H9 (cell line): ENCODE measurements at regions not wholly inside any gene's neighbourhood (a gene's known extent, or its start where the extent isn't known, plus 50 kb on each side); places are given as distances from the start of the nearest gene placed in this dataset.

ENCODE experiments used
- DNase-seq: peaks from one replicate; pipeline ENCODE4 v3.0.0-alpha.2; 2017
- H2AFZ ChIP-seq: one replicate; pipeline ENCODE4 v1.6.1; 2013; ENCODE audit warnings: mild to moderate bottlenecking, low read length, control low read depth, moderate library complexity
- H2AK5ac ChIP-seq: 2 replicates; pipeline ENCODE4 v1.6.1; 2013; ENCODE audit warnings: low read length, control low read depth, mixed read lengths; ENCODE audit not compliant: insufficient read length
- H2BK120ac ChIP-seq: one replicate; pipeline ENCODE4 v1.6.1; 2013; ENCODE audit warnings: low read depth, mild to moderate bottlenecking, low read length, control low read depth, inconsistent platforms; ENCODE audit not compliant: poor library complexity, severe bottlenecking
- H2BK12ac ChIP-seq: 2 replicates; pipeline ENCODE4 v1.6.1; 2013; ENCODE audit warnings: low read length, control low read depth, mixed read lengths, low read depth; ENCODE audit not compliant: insufficient read length
- H2BK15ac ChIP-seq: 2 replicates; pipeline ENCODE4 v1.6.1; 2013; ENCODE audit warnings: low read depth, low read length, control low read depth
- H2BK20ac ChIP-seq: one replicate; pipeline ENCODE4 v1.6.1; 2013; ENCODE audit warnings: low read depth, mild to moderate bottlenecking, low read length, control low read depth, inconsistent platforms; ENCODE audit not compliant: poor library complexity, severe bottlenecking
- H2BK5ac ChIP-seq: 2 replicates; pipeline ENCODE4 v1.6.1; 2013; ENCODE audit warnings: low read length, control low read depth, mixed read lengths; ENCODE audit not compliant: insufficient read length
- H3K14ac ChIP-seq: 2 replicates; pipeline ENCODE4 v1.6.1; 2013; ENCODE audit warnings: low read length, control low read depth; ENCODE audit not compliant: insufficient read depth
- H3K18ac ChIP-seq: 2 replicates; pipeline ENCODE4 v1.6.1; 2013; ENCODE audit warnings: low read depth, mild to moderate bottlenecking, mixed read lengths, low read length, control low read depth; ENCODE audit not compliant: insufficient read length
- H3K23ac ChIP-seq: 2 replicates; pipeline ENCODE4 v1.6.1; 2013; ENCODE audit warnings: low read length, control low read depth, mixed read lengths, low read depth; ENCODE audit not compliant: insufficient read length
- H3K23me2 ChIP-seq: 2 replicates; pipeline ENCODE4 v1.6.1; 2013; ENCODE audit warnings: low read depth, mild to moderate bottlenecking, mixed read lengths, low read length, control low read depth; ENCODE audit not compliant: insufficient read length, poor library complexity, severe bottlenecking
- H3K27ac ChIP-seq: 2 replicates; pipeline ENCODE4 v1.5.1; 2013; ENCODE audit warnings: low read length, control low read depth, mixed read lengths, low read depth; ENCODE audit not compliant: insufficient read length
- H3K27me3 ChIP-seq: 2 replicates; pipeline ENCODE4 v1.6.1; 2013; ENCODE audit warnings: low read length, control low read depth, inconsistent platforms; ENCODE audit not compliant: insufficient read depth
- H3K4ac ChIP-seq: 2 replicates; pipeline ENCODE4 v1.6.1; 2013; ENCODE audit warnings: low read depth, mild to moderate bottlenecking, control low read depth, inconsistent platforms, low read length, moderate library complexity
- H3K4me1 ChIP-seq: 2 replicates; pipeline ENCODE4 v1.6.1; 2013; ENCODE audit warnings: low read length, control low read depth, inconsistent platforms; ENCODE audit not compliant: insufficient read depth
- H3K4me2 ChIP-seq: 2 replicates; pipeline ENCODE4 v1.6.1; 2013; ENCODE audit warnings: low read length, control low read depth, mixed read lengths; ENCODE audit not compliant: insufficient read length, insufficient read depth
- H3K56ac ChIP-seq: 2 replicates; pipeline ENCODE4 v1.6.1; 2013; ENCODE audit warnings: low read depth, mild to moderate bottlenecking, mixed read lengths, low read length, control low read depth; ENCODE audit not compliant: insufficient read length
- H3K79me1 ChIP-seq: 2 replicates; pipeline ENCODE4 v1.6.1; 2013; ENCODE audit warnings: low read depth, mild to moderate bottlenecking, moderate library complexity, low read length, control low read depth, inconsistent platforms; ENCODE audit not compliant: insufficient read depth, poor library complexity, severe bottlenecking
- H3K79me2 ChIP-seq: 2 replicates; pipeline ENCODE4 v1.6.1; 2013; ENCODE audit warnings: low read length, control low read depth, inconsistent platforms; ENCODE audit not compliant: insufficient read depth
- H3K9ac ChIP-seq: 2 replicates; pipeline ENCODE4 v1.6.1; 2013; ENCODE audit warnings: low read length, control low read depth, mixed read lengths; ENCODE audit not compliant: insufficient read length; ENCODE audit errors: extremely low read depth
- H3K9me3 ChIP-seq: one replicate; pipeline ENCODE4 v1.6.1; 2013; ENCODE audit warnings: low read depth, low read length, inconsistent platforms; ENCODE audit not compliant: control insufficient read depth
- H3T11ph ChIP-seq: one replicate; pipeline ENCODE4 v1.6.1; 2013; ENCODE audit warnings: mild to moderate bottlenecking, low read length, control low read depth, inconsistent platforms
- H4K20me1 ChIP-seq: one replicate; pipeline ENCODE4 v1.6.1; 2013; ENCODE audit not compliant: control insufficient read depth, insufficient read length, insufficient read depth
- H4K5ac ChIP-seq: 2 replicates; pipeline ENCODE4 v1.6.1; 2013; ENCODE audit warnings: low read depth, mild to moderate bottlenecking, mixed read lengths, low read length, control low read depth; ENCODE audit not compliant: insufficient read length
- H4K8ac ChIP-seq: replicated peaks from 2 replicates; pipeline ENCODE4 v1.6.1; 2013; ENCODE audit warnings: low read length, control low read depth, mixed read lengths, low read depth; ENCODE audit not compliant: insufficient read length
- H4K91ac ChIP-seq: 2 replicates; pipeline ENCODE4 v1.6.1; 2013; ENCODE audit warnings: low read depth, mild to moderate bottlenecking, moderate library complexity, mixed read lengths, low read length, control low read depth; ENCODE audit not compliant: insufficient read length
- H3K27ac Mint-ChIP-seq, 3 experiments: 2 replicates in 2 of 3; 3 replicates in 1 of 3; pipeline ENCODE4 v1.8.0; 2020 to 2021; ENCODE audit warnings: mixed read lengths in 3 of 3, mild to moderate bottlenecking in 1 of 3, moderate library complexity in 1 of 3
- H3K27me3 Mint-ChIP-seq: 2 replicates; pipeline ENCODE4 v1.8.0; 2021; ENCODE audit warnings: low read depth, mild to moderate bottlenecking, moderate library complexity, mixed read lengths
- H3K36me3 Mint-ChIP-seq, 3 experiments: 2 replicates in 2 of 3; 3 replicates in 1 of 3; pipeline ENCODE4 v1.8.0; 2020 to 2021; ENCODE audit warnings: low read depth in 3 of 3, mixed read lengths in 3 of 3; ENCODE audit not compliant: insufficient read depth in 1 of 3
- H3K4me1 Mint-ChIP-seq, 2 experiments: 2 replicates each; pipeline ENCODE4 v1.8.0; 2020; ENCODE audit warnings: mixed read lengths in 2 of 2
- H3K4me3 Mint-ChIP-seq, 2 experiments: 2 replicates in 1 of 2; 3 replicates in 1 of 2; pipeline ENCODE4 v1.8.0; 2020 to 2021; ENCODE audit warnings: mild to moderate bottlenecking in 2 of 2, mixed read lengths in 2 of 2, moderate library complexity in 1 of 2
- H3K9me3 Mint-ChIP-seq, 2 experiments: 2 replicates in 1 of 2; 3 replicates in 1 of 2; pipeline ENCODE4 v1.8.0; 2020; ENCODE audit warnings: mild to moderate bottlenecking in 2 of 2, mixed read lengths in 2 of 2, moderate library complexity in 1 of 2
- CTCF ChIP-seq: fragments of 200-600 bp; sonication (generic); conservative IDR thresholded peaks from 3 replicates; pipeline ENCODE4 v1.8.0; 2021; ENCODE audit warnings: antibody characterized with exemption, mild to moderate bottlenecking
- WGBS: extraction: QIAGEN DNeasy Blood & Tissue Kit; methylation state at CpG from one replicate; pipeline ENCODE4 v1.1.7; 2013; ENCODE audit warnings: missing lambda C conversion rate, low lambda C conversion rate, mixed read lengths; ENCODE audit not compliant: insufficient read length; ENCODE audit errors: extremely low coverage; 5-methylcytosine and 5-hydroxymethylcytosine counted together

- Histone ChIP-seq H3K9ac (no peak overlapping the region), H4K8ac (no peak overlapping the region), H3T11ph (no peak overlapping the region), H3K79me2 (no peaks in the 10 kb centered on the region), H2BK20ac (no peak overlapping the region), H2AK5ac (no peak overlapping the region), H2BK5ac (no peak overlapping the region), H3K4me2 (no peak overlapping the region), H3K27ac (no peak overlapping the region), H3K18ac (no peak overlapping the region), H4K5ac (no peak overlapping the region), H3K14ac (no peak overlapping the region; the same call in 1 of the 2 replicates), H3K56ac (no peak overlapping the region), H3K4me1 (no peaks in the 10 kb centered on the region), H2AFZ (no peak overlapping the region), H2BK12ac (no peak overlapping the region), H2BK15ac (no peak overlapping the region), H3K9me3 (no peaks in the 10 kb centered on the region), H3K79me1 (no peaks in the 10 kb centered on the region), H4K91ac (no peak overlapping the region), H4K20me1 (no peaks in the 10 kb centered on the region), H3K27me3 (no peaks in the 10 kb centered on the region), H3K4ac (no peak overlapping the region), H3K23ac (no peak overlapping the region), H3K23me2 (no peaks in the 10 kb centered on the region), H2BK120ac (no peak overlapping the region)
- peaks cover 14% of the 10 kb centered on the region for H3K27me3 Mint-ChIP-seq
- no peaks in the 10 kb centered on the region for H3K36me3 Mint-ChIP-seq
- peaks cover 6 to 7% of the 10 kb centered on the region in 2 experiments for H3K4me1 Mint-ChIP-seq
- no peaks in the 10 kb centered on the region for H3K9me3 Mint-ChIP-seq
- H3K27ac Mint-ChIP-seq: no peak overlapping the region
- no CpG with 5 or more reads among the region's 5 CpGs for WGBS
- H3K4me3 Mint-ChIP-seq: no peak overlapping the region
- DNase-seq: no peak
- no peak for TF ChIP-seq CTCF
Measured at GRCh38 chr1:5615076-5615475, 377.1 kb downstream of the NPHP4 start.
